ENCODE measurements at regions not wholly inside any gene's neighbourhood (a gene's known extent, or its start where the extent isn't known, plus 50 kb on each side); places are given as distances from the start of the nearest gene placed in this dataset.

- TF ChIP-seq CHD2 (IDR thresholded peaks at IDR 0.05; ENCODE audit: low read length, partially characterized antibody): no peak
- no peak for TF ChIP-seq CTCF (IDR thresholded peaks at IDR 0.05)
- TF ChIP-seq GATA2 (CRISPR knock-in tag; IDR thresholded peaks at IDR 0.05): no peak
- no peak for TF ChIP-seq NFIC (IDR thresholded peaks at IDR 0.05; ENCODE audit: borderline replicate concordance)
- TF ChIP-seq, protein P1, sequence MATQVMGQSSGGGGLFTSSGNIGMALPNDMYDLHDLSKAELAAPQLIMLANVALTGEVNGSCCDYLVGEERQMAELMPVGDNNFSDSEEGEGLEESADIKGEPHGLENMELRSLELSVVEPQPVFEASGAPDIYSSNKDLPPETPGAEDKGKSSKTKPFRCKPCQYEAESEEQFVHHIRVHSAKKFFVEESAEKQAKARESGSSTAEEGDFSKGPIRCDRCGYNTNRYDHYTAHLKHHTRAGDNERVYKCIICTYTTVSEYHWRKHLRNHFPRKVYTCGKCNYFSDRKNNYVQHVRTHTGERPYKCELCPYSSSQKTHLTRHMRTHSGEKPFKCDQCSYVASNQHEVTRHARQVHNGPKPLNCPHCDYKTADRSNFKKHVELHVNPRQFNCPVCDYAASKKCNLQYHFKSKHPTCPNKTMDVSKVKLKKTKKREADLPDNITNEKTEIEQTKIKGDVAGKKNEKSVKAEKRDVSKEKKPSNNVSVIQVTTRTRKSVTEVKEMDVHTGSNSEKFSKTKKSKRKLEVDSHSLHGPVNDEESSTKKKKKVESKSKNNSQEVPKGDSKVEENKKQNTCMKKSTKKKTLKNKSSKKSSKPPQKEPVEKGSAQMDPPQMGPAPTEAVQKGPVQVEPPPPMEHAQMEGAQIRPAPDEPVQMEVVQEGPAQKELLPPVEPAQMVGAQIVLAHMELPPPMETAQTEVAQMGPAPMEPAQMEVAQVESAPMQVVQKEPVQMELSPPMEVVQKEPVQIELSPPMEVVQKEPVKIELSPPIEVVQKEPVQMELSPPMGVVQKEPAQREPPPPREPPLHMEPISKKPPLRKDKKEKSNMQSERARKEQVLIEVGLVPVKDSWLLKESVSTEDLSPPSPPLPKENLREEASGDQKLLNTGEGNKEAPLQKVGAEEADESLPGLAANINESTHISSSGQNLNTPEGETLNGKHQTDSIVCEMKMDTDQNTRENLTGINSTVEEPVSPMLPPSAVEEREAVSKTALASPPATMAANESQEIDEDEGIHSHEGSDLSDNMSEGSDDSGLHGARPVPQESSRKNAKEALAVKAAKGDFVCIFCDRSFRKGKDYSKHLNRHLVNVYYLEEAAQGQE (IDR thresholded peaks at IDR 0.05; ENCODE audit: low read depth, low read length): no peak
- TF ChIP-seq JUND (IDR thresholded peaks at IDR 0.05): no peak
- TF ChIP-seq POLR2AphosphoS5 (IDR thresholded peaks at IDR 0.05; ENCODE audit: low read depth, low read length): no peak
- no peak for TF ChIP-seq GABPA (IDR thresholded peaks at IDR 0.05; ENCODE audit: low read depth)
- no peak for TF ChIP-seq EP300 (IDR thresholded peaks at IDR 0.05; ENCODE audit: borderline replicate concordance in 1 of 2, low read depth in 1 of 2, low read length in 1 of 2)
- TF ChIP-seq TCF12 (IDR thresholded peaks at IDR 0.05): no peak
- TF ChIP-seq YY1 (IDR thresholded peaks at IDR 0.05; ENCODE audit: low read depth): no peak
Measured at GRCh38 chr13:74530011-74530410, 395.8 kb upstream of the KLF12 start.
